HG03575 (cell line): ENCODE measurements at regions not wholly inside any gene's neighbourhood (a gene's known extent, or its start where the extent isn't known, plus 50 kb on each side); places are given as distances from the start of the nearest gene placed in this dataset.

Experiments used
- ATAC-seq: cut with Tn5 transposase; IDR thresholded peaks from one replicate; pipeline ENCODE4 v1.9.1; 2021; ENCODE audit not compliant: unreplicated experiment, insufficient number of reproducible peaks, low FRiP score; ENCODE audit errors: extremely low read depth

DNA sequence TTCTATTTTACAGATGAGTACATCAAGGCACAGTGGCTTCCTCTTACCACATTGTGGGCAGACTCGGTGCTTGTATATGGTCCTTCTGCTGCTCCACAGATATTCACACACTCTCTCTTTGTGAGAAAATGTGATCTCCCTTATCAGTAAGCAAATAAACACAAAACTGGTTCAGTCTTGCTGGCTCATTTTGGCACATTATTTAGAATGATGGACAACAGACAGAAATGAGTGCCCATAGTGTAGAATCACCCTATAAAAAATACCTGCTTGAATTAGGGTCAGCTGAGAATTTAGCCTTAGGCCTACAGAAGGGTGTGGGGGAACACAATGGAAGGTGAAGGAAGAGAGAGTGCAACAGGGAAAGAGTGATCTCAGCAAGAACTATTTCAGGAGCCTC is 423.1 kb downstream of the HLX start:
- no peak for ATAC-seq

DNA sequence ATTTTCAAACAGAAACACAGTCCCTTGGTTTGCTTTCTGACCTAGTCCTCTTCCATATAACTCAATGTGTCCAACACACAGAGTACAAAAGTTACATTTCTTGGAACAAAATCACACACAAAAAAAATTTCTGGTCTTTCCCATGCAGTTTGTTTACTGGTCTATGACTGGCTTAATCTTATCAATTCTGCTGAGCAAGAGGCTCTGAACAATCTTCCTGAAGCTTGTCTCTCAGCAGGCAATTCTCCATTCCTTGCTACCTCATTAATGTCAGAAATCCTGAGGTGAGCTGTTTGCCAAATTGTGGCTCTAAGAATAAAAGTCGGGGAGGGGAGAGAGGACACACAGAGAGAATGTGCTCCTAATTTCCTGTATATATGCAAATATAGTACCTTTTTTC is 423.6 kb downstream of the HLX start:
- no peak for ATAC-seq

DNA sequence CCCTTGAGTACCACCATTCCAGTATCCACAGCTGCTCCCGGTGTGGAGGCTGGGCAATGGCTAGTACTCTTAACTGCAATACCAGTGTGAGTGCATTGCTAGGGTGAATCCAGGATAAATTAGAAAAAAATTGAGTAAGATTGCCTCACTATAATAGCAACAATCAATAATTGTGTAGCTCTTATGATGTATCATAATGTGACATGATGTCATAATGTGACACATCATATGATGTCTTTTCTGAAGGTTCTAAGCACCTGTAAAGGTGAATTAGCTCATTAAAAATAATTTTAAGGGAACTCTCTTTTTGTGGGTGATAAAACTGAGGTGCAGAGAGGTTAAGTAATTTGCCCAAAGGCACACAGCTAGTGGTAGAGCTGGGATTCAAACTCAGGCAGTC is 424.4 kb downstream of the HLX start:
- ATAC-seq: no peak

DNA sequence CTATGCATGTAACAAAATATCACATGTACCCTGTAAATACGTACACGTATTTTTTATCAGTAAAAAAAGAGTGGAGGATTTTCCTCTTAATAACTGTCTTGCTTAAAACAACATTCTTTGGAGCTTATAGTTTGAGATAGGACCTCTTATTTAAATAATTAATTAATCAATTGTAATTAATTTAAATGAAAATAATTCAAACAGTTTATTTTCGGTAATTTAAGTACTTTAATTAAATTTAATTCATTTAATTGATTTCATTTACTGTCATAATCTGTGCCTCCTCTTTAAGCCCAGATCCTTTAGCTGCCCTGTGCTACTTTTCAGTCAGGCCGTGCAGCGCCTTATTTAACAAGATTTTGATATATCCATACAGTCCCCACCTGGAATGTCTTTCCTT is 427.0 kb downstream of the HLX start:
- ATAC-seq: no peak

DNA sequence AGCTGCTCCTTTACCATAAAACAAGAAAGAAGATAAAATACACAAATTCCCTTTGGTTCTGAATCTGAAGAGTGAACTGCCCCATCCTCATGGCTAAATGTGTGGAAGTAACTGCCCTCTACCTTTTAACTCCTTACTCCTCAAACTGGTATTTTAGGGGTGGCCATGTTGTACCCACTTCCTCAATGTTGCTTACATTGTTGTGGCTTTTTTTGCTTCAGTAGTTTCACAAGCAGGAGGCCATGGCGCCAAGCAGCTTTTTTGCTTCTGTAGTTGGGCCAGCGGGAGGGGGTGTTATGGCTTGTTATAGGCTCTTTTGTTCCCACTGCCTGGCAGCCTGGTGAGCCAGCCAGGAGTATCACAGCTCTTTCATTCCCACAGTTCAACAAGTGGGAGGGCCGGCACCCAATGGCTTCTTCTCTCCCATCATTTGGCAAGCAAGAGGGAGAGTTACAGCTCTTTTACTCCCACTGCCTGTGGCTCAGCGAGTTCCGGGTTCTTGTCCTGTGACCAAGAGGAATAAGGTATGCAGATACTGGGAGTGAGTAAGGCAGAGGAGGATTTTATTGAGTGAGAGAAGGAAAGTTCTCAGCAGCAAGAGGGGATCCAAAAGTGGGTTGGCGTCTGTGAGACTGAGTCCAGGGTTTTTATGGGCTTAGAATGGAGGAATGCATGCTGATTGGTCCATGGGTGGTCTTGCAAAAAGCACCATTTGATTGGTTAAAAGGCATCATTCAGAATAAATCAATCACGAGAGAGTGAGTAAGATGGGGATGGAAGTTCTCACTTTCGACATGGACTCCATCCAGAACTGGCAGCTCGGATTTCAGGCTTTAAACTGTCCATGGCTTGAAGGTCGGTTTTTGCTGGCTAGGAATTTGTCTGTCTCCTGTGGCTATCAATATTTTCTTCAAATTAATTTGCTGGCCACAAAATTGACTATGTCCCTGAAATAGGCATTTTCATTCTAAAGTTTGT is 429.6 kb downstream of the HLX start:
- no peak for ATAC-seq

DNA sequence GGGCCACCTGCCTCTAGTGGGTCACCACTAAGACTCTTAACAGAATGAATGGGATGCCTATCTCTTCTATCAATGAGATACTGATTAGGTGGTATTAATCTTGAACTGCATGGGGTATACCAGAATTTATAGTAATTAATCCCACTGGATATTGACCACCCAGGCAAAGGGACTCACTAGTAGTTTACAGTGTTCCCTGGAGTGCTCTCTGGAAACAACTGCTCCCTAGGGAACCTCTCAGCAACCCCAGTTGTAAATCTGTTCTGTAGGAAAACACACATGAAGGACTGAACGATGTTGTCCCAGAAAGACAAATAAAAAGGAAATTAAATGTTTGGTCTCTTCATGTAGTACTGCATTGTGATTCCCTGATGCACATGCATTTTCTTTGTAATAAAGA is 430.5 kb downstream of the HLX start:
- ATAC-seq: no peak

DNA sequence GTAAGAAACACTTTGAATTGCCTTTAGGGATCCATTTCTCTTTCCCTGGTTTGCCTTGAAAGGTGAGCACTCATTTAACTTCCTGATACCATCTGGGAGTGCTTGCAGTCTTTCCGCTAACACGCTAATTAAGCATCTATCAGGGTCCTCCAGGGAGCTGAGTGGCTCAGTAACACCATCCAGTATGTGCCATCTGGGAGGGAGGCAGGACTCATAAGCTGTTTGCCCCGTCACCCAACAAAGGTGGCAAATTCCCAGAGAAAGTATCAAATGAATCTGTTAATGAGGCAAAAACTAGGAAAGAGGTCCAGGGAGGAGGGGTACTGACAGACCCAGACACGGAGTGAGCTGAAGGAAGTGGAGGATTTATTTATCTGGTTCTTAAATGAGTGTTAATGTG is 430.9 kb downstream of the HLX start:
- no peak for ATAC-seq

DNA sequence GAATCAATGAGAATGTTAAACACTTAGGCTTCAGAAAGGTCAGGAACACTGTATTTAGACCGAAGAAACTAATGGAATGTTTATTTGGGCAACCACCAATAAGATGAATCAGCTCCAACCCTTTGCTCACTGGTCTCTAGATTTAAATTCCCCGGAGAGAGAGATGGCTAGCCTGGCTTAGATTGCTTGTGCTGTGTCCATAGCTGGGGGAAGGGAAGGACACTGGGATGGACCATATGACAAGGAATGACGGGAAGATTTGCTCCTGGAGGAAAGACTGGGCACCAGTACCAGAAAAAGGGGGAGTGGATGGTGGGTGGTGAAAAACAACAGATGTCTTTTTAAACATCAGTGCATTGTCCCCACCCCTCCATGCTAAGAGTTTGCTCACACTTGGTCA is 426.6 kb downstream of the DUSP10 start:
- ATAC-seq: no peak

DNA sequence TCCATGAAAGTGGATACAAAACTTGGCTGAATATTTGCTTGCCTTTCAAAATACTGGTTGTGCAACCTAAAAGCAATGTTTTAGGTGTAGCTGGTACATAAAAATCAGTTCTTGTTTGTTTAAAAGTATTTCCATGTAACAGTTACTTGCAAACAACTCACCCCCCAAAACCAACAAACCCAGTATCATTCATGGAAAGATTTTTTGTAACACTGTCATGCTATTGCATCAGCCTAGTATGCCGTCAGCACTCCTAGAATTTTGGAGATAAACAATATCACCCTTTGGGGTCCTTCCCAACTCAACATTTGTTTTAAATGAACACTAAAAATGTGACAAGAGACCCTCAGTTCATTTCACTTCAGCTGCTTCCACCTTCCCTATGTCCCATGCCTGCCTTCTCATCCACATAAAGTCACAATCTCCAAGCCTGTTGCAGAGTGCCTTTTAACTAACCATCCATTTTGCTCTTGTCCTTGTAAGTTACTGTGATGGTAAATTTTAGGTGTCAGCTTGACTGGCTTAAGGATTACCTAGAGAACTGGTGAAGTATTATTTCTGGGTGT is 425.3 kb downstream of the DUSP10 start:
- no peak for ATAC-seq

DNA sequence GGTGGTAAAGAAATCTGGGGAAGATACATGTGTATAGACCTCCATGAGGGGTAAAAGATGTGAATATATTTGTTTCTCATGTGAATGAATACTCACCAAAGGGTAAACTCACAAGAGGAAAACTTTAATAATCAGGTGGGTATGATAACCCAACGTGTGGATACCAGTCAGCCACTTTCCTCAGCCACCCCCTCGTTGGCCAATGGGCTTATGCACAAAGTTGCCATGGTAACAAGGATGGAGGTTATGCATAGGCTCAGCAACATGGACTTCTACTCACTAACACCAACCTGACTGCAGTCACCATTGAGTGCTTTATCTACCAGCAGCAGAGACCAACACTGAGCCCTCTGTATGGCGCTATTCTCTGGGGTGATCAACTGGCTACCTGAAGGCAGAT is 424.4 kb downstream of the DUSP10 start:
- no peak for ATAC-seq

DNA sequence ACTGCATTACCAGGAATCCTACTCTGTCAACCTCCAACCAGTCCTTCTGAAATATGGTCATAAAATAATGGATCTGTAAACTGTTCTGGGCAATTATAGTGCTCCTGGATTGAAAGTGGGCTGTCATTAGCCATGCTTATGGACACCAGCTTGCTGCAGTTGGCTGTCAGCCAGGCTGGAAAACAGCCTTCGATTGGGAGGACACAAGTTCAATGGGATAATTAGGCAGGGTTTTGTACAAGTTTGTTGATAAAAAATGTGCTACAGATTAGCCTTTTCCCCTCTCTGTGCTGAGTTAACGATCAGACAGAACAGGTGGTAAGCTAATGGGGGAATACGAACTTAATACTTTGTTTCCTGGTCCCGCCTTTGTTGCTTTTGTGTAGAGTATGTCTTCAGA is 413.9 kb downstream of the DUSP10 start:
- ATAC-seq: no peak

DNA sequence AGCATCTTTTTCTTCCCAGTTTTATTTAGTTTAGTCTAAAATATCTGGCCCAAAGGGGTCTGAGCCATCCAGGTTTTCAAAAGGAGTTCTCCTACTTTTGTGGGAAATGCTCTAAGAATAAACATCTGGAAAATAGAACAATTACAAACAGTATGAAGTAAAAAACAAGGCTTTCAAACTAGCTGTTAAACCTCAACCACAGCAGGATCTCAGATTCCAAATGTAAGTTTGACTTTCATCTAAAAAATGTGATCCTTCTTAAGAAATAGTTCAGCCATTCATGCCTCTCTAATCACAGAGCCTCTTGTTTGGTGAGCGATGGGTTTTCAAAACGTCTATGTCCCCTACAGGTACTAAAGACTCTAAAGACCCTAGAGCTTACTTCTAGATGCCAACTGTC is 413.5 kb downstream of the DUSP10 start:
- ATAC-seq: no peak

DNA sequence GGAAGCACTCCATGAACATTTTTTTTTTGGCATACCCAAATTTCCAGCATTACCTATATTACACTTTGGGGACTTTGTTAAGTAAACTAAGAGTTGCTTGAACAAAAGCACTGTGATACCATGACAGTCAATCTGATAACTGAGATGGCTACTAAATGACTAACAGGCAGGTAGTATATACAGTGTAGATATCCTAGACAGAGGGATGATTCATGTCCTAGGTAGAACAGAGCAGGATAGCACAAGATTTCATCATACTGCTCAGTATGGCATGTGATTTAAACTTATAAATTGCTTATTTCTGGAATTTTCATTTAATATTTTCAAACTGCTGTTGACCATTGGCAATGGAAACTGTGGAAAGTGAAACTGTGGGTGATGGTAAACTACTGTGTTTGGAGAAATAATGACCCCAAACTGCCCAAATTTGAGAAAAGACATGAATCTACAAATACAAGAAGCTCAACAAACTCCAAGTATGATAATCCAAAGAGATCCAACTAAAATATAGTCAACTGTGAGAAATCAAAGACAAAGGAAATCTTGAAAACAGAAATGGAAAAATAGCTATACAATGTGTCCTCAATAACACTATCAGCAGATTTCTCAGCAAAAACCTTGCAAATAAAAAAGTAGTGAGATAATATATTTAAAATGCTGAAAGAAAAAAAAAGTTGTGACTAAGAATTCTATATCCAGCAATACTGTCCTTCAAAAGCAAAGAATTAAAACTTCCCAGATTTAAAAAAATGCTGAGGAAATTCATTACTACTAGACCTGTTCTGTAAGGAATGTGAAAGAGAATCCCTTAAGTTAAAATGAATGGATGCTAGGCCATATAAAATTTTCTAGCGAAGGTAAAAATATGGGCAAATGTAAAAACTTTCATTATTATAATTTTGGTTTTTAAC is 410.4 kb downstream of the DUSP10 start:
- no peak for ATAC-seq

DNA sequence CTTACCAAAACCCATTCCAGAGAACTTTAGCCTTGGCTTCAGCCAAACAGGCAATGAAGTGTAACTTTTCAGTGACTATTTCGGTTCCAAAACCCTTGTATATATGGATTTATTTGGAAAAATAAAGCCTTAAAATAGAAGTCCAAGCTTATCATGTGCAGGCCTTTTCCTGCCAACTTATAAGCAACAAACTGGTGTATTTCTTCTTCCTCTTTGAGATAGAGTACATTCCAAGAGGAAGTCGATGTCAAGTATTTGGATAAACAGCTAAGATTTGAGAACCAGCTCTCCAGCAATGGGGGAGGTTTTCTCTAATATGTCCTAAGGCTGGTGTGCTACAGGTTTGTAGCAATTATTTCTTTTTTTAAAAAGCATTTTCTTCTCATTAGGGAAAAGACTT is 407.8 kb downstream of the DUSP10 start:
- no peak for ATAC-seq

DNA sequence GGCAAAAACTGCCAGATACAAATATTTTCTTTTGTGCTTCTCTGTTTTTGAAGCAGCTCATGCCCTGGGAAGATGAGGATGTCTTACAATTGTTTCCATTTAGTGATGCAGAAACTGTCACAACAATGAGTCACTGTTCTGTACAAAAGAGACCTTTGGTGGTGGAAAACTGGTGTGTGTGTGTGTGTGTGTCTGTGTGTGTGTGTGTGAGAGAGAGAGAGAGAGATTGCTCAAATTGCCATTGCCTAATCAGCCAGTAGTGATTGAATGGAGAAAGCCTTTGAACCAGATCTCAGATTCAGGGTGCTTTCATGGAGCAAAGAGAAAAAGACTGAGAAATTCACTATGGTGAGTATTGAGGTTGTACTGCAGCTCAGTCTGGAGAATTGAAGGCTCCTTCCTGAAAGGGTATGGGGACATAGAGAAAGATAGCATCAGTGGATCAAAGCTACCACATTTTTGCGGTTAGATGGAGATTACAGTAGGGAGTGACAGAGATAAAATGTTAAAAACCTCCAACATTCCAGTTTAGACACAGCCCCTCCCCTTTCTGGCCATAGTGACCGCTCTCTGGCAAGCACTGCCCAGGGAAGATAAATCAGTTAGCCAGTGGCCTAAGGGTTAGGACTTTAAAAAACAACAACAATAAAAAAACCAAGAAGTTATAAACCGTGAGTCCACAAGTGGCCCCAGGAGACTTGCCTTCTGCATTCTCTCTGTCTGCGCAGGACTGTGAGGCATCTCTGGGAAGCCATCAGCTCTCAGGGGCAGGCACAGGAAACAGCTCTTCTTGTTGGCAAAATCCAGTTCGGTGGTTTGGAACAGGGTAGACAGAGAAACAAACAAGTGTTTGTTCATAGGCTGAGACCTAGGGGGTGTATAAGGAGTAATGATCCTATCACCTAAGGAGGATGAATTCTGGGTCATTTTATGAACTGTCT is 406.5 kb downstream of the DUSP10 start:
- no peak for ATAC-seq

DNA sequence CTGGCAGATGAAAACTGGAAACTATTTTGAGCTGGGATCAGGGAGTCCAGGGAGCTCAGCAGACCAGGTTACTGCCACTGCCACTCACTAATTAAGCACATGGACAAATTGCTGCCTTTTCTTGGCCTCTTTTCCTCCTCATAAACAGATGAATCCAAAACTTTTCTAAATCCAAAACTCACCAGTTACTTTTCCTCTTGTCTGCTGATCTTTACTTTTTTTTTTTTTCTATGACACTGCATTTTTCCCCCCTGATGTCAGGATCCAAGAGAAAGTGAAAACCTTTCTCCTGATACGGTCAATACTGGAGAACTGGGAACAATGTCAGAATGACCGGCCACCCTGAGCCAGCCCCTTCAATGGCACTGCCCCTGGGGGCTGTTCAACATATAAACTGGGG is 405.8 kb downstream of the DUSP10 start:
- no peak for ATAC-seq

DNA sequence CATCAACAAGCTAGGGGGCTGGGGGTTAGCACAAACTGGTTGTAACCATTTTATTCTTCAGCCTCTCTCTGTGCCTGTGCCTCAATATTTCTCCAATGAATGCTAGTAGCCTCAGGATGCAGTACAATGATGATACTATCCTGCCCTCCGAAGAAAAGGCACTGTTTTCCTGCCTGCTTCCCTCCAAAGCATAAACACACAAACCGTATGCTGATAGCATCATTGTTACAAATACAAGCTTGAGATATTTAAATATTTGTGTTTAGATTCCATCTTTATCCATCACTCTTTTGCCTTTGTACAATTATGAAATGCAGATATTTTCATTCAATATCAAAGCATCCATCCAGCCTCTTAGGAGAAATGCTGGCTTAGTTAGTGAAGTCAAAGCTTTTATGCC is 404.8 kb downstream of the DUSP10 start:
- no peak for ATAC-seq

DNA sequence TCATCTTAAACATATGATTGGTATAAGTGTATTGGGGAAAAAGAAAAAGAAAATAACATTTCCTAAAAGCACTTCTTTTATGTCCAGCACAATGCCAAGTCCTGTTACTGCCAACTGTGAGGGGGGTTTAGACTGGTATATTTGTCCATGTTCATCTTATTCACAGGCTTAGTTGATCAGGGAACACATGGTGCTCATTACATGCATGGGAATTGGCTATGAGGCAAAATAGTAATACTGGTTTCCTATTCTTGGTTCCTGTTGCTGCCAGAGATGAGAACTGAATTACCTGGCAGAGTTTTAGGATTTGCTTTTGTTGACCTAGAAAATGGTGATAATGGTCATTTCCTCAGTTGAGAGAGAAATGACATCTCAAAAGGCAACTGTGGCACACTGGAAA is 398.8 kb downstream of the DUSP10 start:
- ATAC-seq: no peak

DNA sequence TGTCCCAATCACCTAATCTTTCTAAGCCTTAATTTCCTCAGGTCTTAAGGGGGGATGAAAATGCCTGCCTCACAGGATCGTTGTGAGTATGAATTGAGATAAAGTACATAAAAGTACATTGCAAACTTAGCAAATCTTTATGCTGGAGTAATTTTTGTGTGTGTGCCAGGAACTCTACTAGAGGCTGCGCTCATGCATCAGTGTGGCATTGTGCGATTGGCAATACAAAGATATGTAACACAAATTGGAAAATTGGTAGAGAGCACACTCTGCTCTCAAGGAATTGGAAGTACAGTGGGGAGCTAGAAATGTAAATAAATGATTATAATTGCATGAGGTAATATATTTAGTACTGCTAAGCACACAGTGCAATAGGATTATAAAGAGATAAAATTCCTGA is 398.3 kb downstream of the DUSP10 start:
- no peak for ATAC-seq
